ENCODE measurements at regions not wholly inside any gene's neighbourhood (a gene's known extent, or its start where the extent isn't known, plus 50 kb on each side); places are given as distances from the start of the nearest gene placed in this dataset.

DNA sequence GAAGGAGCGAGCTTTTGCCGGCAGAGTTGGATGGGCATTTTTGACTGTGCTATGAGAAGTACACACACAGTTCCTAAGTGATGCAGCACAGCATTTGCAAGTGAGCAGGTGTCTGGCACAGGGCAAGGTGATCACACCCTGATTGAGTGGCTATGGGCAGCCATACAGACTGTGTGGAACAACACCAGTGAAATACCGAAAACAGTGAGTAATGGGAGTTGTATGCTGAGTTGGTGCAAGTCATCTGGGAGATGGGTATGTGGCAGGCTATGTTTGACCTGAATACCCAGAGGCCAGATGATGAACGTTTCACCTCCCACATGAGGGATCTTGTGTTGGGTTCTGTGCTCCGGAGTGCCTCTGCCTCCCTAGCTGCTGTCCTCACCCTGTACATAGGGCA, 53.5 kb upstream of the TIPARP start:
- H3K4me3 ChIP-seq (ENCODE audit: low read depth, low read length) = no peak overlapping the region
- DNase-seq (ENCODE audit: low read depth) = no peak
- TF ChIP-seq, protein P1, sequence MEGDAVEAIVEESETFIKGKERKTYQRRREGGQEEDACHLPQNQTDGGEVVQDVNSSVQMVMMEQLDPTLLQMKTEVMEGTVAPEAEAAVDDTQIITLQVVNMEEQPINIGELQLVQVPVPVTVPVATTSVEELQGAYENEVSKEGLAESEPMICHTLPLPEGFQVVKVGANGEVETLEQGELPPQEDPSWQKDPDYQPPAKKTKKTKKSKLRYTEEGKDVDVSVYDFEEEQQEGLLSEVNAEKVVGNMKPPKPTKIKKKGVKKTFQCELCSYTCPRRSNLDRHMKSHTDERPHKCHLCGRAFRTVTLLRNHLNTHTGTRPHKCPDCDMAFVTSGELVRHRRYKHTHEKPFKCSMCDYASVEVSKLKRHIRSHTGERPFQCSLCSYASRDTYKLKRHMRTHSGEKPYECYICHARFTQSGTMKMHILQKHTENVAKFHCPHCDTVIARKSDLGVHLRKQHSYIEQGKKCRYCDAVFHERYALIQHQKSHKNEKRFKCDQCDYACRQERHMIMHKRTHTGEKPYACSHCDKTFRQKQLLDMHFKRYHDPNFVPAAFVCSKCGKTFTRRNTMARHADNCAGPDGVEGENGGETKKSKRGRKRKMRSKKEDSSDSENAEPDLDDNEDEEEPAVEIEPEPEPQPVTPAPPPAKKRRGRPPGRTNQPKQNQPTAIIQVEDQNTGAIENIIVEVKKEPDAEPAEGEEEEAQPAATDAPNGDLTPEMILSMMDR (conservative IDR thresholded peaks at IDR 0.05; ENCODE audit: low read depth, low read length) = no peak

GRCh38 chr3:156620260-156620659, 54.1 kb upstream of the TIPARP start:
- peak; percentile 59 for DNase-seq (ENCODE audit: low read depth)
- TF ChIP-seq, protein P1 (conservative IDR thresholded peaks at IDR 0.05; ENCODE audit: low read depth, low read length) = no peak
- no peak overlapping the region for H3K4me3 ChIP-seq (ENCODE audit: low read depth, low read length)

DNA sequence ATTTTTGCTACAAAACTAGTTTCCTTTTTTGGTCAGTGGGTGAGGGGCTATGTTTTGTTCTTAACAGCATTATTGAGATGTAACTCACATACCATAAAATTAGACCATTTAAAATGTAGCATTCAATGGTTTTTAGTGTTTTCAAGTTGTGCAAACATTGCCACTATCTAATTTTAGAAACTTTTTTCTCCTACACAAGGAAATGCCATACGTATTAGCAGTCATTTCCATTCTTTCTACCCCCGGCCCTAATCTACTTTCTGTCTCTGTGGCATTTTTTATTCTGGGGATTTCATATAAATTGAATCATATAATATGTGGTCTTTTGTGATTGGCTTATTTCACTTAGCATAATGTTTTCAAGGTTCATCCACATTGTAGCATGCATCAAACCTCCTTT, 55.0 kb upstream of the TIPARP start:
- DNase-seq (ENCODE audit: low read depth) = no peak
- TF ChIP-seq, protein P1 (conservative IDR thresholded peaks at IDR 0.05; ENCODE audit: low read depth, low read length) = no peak
- no peak overlapping the region for H3K4me3 ChIP-seq (ENCODE audit: low read depth, low read length)

DNA sequence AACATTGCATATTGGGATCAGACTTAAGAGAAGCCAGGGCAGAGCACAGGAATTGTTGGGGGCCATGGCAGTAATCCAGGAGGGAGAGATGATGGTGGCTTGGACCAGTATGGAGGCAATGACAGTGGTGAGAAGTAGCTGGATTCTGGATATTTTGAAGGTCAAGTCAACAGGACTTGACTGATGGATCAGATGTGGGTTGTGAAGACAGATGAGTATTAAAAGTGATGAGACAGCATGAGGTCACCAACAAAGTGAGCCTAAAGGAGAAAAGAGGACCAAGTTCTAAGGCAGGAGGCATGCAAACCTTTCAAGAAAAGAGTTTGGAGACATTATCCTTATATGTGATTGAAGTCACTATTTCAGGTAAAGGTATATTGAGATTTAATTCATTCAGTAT, 56.6 kb upstream of the TIPARP start:
- TF ChIP-seq, protein P1 (conservative IDR thresholded peaks at IDR 0.05; ENCODE audit: low read depth, low read length) = no peak
- no peak for DNase-seq (ENCODE audit: low read depth)
- H3K4me3 ChIP-seq (ENCODE audit: low read depth, low read length) = no peak overlapping the region

- TF ChIP-seq, protein P1 (conservative IDR thresholded peaks at IDR 0.05; ENCODE audit: low read depth, low read length) = no peak
- no peak overlapping the region for H3K4me3 ChIP-seq (ENCODE audit: low read depth, low read length)
- no peak for DNase-seq (ENCODE audit: low read depth)
Observed at GRCh38 chr3:156617145-156617544, 57.2 kb upstream of the TIPARP start.

GRCh38 chr3:156615592-156616173, 58.7 kb upstream of the TIPARP start:
- no peak overlapping the region for H3K4me3 ChIP-seq (ENCODE audit: low read depth, low read length)
- peak; percentile 96 for DNase-seq (ENCODE audit: low read depth)
- TF ChIP-seq, protein P1 (conservative IDR thresholded peaks at IDR 0.05; ENCODE audit: low read depth, low read length) = no peak

Measured in epithelial cell of proximal tubule (primary cell).